Hepatocyte (in vitro differentiated cells): ENCODE measurements at regions not wholly inside any gene's neighbourhood (a gene's known extent, or its start where the extent isn't known, plus 50 kb on each side); places are given as distances from the start of the nearest gene placed in this dataset.

ENCODE experiments used
- EZH2 ChIP-seq: fragments of 200-600 bp; sonication (generic); IDR thresholded peaks from 2 replicates; pipeline ENCODE4 v1.6.1; 2016; ENCODE audit warnings: antibody characterized with exemption, mild to moderate bottlenecking, borderline replicate concordance
- EZH2phosphoT487 ChIP-seq: fragments of 200-600 bp; sonication (generic); IDR thresholded peaks from one replicate; pipeline ENCODE4 v1.6.1; 2018; ENCODE audit warnings: antibody characterized with exemption, mild to moderate bottlenecking, low read depth, moderate library complexity; ENCODE audit not compliant: unreplicated experiment, severe bottlenecking
- TF ChIP-seq, protein P1 (sequence below): fragments of 200-600 bp; sonication (generic); IDR thresholded peaks from 2 replicates; pipeline ENCODE4 v1.5.1; 2016; ENCODE audit warnings: antibody characterized with exemption, mild to moderate bottlenecking; ENCODE audit not compliant: poor library complexity

- TF ChIP-seq EZH2: no peak
- TF ChIP-seq, protein P1, sequence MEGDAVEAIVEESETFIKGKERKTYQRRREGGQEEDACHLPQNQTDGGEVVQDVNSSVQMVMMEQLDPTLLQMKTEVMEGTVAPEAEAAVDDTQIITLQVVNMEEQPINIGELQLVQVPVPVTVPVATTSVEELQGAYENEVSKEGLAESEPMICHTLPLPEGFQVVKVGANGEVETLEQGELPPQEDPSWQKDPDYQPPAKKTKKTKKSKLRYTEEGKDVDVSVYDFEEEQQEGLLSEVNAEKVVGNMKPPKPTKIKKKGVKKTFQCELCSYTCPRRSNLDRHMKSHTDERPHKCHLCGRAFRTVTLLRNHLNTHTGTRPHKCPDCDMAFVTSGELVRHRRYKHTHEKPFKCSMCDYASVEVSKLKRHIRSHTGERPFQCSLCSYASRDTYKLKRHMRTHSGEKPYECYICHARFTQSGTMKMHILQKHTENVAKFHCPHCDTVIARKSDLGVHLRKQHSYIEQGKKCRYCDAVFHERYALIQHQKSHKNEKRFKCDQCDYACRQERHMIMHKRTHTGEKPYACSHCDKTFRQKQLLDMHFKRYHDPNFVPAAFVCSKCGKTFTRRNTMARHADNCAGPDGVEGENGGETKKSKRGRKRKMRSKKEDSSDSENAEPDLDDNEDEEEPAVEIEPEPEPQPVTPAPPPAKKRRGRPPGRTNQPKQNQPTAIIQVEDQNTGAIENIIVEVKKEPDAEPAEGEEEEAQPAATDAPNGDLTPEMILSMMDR: no peak
- TF ChIP-seq EZH2phosphoT487: no peak
These were observed 223.2 kb upstream of the ECI2 start for GRCh38 chr6:4358414-4359107.
